Peyer's patch (tissue), 4 donors: ENCODE measurements at regions not wholly inside any gene's neighbourhood (a gene's known extent, or its start where the extent isn't known, plus 50 kb on each side); places are given as distances from the start of the nearest gene placed in this dataset.

Source experiments
- CTCF ChIP-seq, 6 experiments: fragments of 450-650 bp in 4 of 6; fragments of 200-600 bp in 2 of 6; sonication (generic) in 1 of 6; IDR thresholded peaks; one replicate each; pipeline ENCODE4 v1.5.1; 2017 to 2019; ENCODE audit warnings: antibody characterized with exemption in 6 of 6, mild to moderate bottlenecking in 3 of 6, moderate library complexity in 1 of 6
- POLR2A ChIP-seq, 2 donors: fragments of 450-650 bp; IDR thresholded peaks; one replicate each; pipeline ENCODE4 v1.5.1; 2017; ENCODE audit warnings: antibody characterized with exemption in 2 of 2, mild to moderate bottlenecking in 2 of 2, moderate library complexity in 2 of 2

- TF ChIP-seq CTCF (IDR thresholded peaks at IDR 0.05) (no peak), POLR2A (IDR thresholded peaks at IDR 0.05) (no peak)
Measured at GRCh38 chr15:97091093-97091492, 760.6 kb downstream of the NR2F2 start.
